ENCODE measurements at regions not wholly inside any gene's neighbourhood (a gene's known extent, or its start where the extent isn't known, plus 50 kb on each side); places are given as distances from the start of the nearest gene placed in this dataset.

DNA sequence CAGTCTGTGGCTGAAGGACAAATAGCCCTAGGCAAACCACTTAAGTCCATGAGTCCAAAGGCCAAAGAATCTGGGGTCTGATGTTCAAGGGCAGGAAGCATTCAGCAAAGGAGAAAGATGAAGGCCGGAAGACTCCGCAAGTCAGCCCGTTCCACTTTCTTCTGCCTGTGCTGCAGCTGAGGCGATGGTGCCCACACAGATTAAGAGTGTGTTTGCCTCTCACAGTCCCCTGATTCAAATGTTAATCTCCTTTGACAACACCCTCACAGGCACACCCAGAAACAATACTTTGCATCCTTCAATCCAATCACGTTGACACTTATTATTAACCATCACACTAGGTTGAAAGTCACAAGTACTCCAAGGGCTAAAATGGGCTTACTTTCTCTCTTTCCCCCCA lies 605.4 kb upstream of the GNPDA2 start:
- no peak for TF ChIP-seq EZH2 (IDR thresholded peaks at IDR 0.05)
- no peak for TF ChIP-seq POLR2AphosphoS5 (IDR thresholded peaks at IDR 0.05; ENCODE audit: borderline replicate concordance, low read depth, low read length)
- no peak for TF ChIP-seq FOXP2 (optimal IDR thresholded peaks at IDR 0.05; ENCODE audit: control extremely low read depth, extremely low read length, insufficient read depth)
